GM12892 (cell line): ENCODE measurements at regions not wholly inside any gene's neighbourhood (a gene's known extent, or its start where the extent isn't known, plus 50 kb on each side); places are given as distances from the start of the nearest gene placed in this dataset.

Experiments used
- DNase-seq: peaks from one replicate; pipeline ENCODE4 v3.0.0; 2011; ENCODE audit not compliant: insufficient read length
- FAIRE-seq: peaks from 2 replicates; lab custom pipeline; 2011; peaks lifted over from hg19 to GRCh38; lab: Jason Lieb, UNC
- POLR2A ChIP-seq: IDR thresholded peaks from 2 replicates; pipeline ENCODE4 v1.6.1; 2011; ENCODE audit warnings: low read depth, low read length, control low read depth
- POLR2AphosphoS5 ChIP-seq: IDR thresholded peaks from 2 replicates; pipeline ENCODE4 v1.6.1; 2011; ENCODE audit warnings: low read depth, low read length, control low read depth
- TAF1 ChIP-seq: IDR thresholded peaks from 2 replicates; pipeline ENCODE4 v1.6.1; 2011; ENCODE audit warnings: low read depth, mild to moderate bottlenecking, control low read depth, low read length, borderline replicate concordance

DNA sequence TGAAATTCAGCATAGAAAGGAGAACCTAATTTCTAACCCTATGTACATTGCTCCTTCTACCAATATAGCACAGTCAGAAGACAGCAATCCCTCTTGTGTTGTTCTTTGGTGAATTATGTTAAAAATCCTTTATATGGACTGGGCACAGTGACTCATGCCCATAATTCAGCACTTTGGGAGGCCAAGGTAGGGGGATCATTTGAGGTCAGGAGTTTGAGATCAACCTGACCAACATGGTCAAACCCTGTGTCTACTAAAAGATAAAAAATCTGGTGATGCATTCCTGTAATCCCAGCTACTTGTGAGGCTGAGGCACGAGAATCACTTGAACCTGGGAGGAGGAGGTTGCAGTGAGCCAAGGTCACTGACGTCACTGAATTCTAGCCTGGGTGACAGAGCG is 195.6 kb downstream of the TMX3 start:
- no peak for FAIRE-seq
- TF ChIP-seq POLR2A: no peak
- no peak for TF ChIP-seq TAF1
- TF ChIP-seq POLR2AphosphoS5: no peak
- DNase-seq: no peak

DNA sequence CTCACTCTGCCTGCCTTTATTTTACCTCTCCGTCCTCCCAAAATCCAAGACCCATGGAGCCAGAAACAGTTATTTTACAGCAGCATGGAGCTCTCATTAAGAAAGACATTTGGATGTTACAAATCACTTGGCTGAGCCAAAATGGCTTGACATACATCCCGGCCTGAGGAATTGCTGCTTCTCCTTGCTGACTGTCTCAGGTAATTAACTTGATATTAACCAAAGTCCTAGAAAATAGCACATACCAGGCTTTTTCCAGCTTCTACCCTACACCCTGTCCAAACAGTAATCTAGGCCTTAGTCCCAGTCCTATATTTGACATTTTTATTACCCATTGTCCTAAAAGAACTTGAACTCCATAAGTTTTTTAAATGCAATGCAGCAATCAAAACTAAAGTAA is 205.0 kb downstream of the TMX3 start:
- DNase-seq (no peak), FAIRE-seq (no peak)
- TF ChIP-seq POLR2A: no peak
- no peak for TF ChIP-seq POLR2AphosphoS5

DNA sequence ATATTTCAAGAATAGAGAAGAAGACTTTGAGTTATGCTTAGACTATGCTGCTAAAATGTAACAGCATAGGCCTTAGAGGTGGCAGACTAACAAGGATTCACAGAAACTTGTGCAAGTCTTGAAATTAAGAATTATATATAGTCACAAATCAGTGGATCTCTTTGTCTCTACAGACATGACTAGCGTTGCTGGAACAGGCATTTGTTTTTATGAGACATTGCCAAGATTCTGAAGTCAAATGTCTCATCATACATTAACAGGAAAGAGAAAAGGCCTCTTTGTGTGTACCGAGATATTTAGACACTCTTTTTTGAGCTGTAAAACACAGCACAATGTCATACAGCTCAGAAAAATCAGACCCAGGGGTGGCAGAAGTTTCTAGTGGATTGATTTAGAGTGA is 207.1 kb downstream of the TMX3 start:
- FAIRE-seq (no peak), DNase-seq (no peak)
- TF ChIP-seq TAF1: no peak
- TF ChIP-seq POLR2A: no peak

DNA sequence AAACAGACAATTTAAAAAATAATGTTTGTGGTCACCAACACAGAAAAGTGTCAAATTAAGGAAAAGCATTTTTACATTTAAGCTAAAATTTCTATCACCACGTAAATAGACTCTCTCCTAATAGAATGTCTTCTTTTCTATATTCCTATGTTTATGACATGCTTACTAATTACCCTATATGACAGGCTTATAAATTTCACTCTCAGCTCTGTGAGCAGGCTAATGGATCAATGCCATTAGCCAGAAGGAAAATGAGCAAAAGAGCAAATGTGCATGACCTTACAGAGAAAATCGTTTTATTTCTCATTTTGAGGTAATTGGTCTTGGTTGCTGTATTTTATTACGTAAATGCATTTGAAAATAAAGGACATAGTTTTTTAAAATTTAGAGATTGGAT is 209.7 kb downstream of the TMX3 start:
- no peak for TF ChIP-seq TAF1
- no peak for TF ChIP-seq POLR2AphosphoS5
- TF ChIP-seq POLR2A: no peak
- no peak for DNase-seq
- FAIRE-seq: no peak

DNA sequence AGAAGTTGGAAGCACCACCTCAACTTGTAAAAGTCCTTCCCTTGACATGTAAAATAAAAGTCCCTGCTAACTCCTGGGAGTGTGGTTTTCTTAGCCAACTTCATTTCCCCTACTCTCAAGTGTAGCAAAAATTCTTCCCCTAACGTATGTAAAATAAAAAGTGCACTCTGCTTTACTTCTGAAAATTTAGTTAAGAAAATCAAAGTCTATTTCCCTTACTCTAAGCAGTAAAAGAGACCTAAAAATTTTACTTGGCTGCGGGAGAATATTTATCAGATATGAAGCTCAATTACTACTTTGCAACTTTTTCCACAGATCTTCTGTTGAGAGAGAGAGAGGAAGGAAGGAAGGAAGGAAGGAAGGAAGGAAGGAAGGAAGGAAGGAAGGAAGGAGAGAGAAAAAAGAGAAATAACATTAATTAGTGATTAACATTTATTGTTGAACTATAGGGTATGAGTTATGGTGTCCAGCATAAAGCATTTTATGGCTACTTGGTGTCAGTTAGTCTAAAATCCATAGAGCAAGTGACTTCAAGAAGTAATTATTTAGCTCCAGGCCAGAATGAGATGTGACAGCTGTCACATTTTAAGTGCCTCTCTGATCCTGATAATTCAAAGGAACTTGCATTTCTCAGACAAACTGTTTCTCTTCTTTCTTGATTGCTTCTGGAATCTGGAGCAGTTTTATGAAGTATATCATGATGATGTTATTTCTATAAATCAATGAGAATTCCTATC is 210.3 kb downstream of the TMX3 start:
- no peak for FAIRE-seq
- no peak for DNase-seq

DNA sequence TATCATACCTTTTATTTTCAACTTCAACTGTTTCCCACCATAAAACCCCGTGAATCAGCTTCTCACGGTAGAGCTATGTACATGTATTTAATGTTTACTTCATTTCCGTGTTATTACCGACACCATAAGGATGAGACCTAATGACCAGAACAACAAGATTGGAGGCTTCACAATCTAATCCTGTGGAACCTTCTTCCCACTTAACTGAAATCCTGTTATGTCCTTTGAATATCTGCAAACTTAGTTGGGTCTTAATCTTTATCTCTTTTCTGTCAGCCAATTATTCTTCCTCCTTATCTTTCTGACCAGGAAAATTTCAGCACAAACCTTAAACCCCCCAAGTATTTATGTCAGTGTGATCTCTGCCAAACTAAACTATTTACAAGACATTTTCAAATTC is 214.4 kb downstream of the TMX3 start:
- FAIRE-seq: no peak
- no peak for TF ChIP-seq TAF1
- no peak for DNase-seq

More for the DNA sequence above, 210.3 kb downstream of the TMX3 start:
- TF ChIP-seq TAF1 (no peak), POLR2AphosphoS5 (no peak), POLR2A (no peak)

DNA sequence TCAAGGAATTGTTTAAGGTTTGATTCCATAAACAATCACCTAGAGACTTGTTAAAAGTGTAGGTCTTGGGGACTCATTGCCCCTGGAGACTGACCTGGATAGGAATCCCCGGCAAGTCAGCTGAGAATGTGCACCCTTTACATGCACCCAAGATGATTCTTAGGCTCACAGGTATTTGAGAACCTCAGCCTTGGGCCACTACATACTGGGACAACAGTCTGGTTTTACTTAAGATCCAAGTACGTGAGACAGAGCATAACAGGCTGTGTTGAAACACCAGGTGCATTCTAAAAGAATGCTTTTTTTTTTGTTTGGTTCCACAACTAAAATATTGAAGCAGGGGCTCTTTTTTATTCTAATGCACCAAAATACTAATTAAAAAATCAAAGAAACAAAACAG is 215.8 kb downstream of the TMX3 start:
- TF ChIP-seq POLR2A (no peak), POLR2AphosphoS5 (no peak), TAF1 (no peak)
- DNase-seq (no peak), FAIRE-seq (no peak)

DNA sequence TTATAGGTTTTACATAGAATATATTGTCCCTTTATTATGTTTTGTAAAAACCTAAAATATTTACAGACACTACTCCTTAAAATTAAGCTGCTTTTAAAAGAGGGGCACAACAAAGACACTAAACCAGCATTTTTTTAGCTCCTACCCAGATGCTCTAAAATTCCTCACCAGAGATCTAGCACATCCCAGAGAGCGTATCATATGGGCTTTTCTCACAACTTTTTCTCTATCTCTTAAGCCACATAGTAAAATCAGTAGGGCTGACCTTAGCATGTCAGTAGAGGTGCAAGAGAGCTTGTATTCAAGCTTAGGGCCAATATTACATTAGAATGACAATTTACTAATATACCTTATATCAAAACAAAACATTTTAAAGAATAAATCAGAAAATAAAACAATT is 216.3 kb downstream of the TMX3 start:
- no peak for FAIRE-seq
- TF ChIP-seq POLR2AphosphoS5: no peak
- no peak for TF ChIP-seq POLR2A
- no peak for TF ChIP-seq TAF1

DNA sequence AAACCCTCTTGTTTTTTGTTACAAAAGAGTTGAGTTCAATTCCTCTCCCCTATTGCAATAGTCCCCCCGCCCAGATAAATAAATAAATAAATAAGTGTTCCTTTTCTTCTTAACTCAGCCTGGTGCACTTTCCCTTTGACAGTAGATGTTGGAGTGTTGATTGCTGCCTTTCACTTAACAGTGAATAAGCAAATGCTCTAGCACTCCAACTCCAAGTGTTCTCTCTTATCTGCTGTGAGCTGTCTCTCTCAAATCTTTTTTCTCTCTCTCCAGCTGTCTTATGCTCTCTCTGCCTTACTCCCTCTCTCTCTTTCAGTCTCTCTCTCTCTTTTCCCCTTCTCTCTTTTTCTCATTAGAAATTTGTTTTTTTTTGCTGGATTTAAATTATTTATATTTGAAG is 216.7 kb downstream of the TMX3 start:
- DNase-seq: no peak
- FAIRE-seq: no peak
- TF ChIP-seq TAF1 (no peak), POLR2AphosphoS5 (no peak)

More for the DNA sequence above, 216.3 kb downstream of the TMX3 start:
- no peak for DNase-seq

DNA sequence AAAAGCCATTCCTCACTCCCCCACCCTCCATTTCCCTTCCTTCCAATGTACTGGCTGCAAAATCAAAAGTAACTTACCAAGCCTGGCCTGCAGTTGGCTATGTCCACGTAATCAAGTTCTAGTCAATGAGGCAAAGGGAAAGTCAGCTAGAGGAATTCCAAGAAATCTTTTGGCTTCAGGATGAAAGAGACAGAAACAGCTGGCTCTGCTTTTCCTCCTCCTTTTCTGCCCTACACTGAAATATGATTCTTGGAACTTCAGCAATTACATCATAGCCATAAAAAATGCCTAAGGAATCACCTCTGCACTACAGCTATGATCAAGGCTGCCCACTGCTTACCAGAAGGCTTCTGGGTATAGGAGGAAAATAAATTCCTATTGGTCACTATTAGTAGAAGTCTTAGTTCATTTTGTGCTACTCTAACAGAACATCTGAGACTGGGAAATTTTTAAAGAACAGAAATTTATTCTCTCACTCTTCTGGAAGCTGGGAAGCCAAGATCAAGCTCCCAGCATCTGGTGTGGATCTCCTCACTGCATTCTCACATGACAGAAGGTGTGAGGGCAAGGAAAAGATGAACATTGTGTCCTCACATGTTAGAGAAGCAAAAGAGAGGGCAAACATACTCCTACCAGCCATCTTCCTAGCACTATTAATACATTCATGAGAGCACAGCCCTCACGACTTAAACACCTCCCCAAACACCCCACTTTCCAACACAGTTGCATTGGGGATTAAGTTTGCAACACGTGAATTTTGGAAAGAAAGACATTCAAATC is 219.9 kb downstream of the TMX3 start:
- FAIRE-seq (no peak), DNase-seq (no peak)
- TF ChIP-seq POLR2AphosphoS5: no peak
- no peak for TF ChIP-seq POLR2A
- TF ChIP-seq TAF1: no peak

DNA sequence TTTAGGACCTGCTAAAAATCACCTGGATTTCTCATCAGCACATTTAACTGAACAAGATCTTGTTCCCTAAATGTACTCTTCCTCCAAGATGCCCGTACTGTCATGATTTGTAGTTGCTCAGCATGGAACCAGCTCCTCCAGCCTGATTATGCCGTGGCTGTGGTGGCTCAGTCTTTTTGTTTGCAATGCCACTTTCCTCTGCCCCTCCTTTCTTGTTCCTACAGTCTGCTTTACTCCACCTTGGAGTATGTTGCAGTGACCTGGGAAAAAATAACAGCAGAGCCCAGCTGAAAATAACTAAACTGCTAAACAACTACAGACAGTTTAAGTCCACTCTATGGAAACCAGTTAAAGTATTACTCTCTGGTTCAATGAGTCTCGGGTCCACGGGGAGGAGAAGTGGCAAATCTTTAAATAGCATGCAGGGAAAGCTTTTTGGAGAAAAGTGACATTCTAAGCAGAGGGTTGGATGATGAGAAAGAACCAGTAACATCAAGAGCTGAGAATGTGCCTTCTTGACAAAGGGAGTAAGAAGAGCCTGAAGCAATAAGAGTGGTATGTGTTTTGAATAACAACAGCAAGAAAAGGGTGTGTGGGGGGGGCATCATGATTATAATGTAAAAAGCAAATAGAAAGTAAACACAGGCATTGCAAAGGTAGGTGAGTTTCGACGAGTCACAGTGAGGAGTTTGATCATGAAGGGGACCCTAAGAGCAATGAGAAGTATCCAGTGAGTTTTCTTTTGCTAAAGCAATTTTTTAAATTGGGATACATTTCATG is 225.7 kb downstream of the TMX3 start:
- TF ChIP-seq POLR2A: no peak
- TF ChIP-seq TAF1: no peak
- no peak for TF ChIP-seq POLR2AphosphoS5
- FAIRE-seq (no peak), DNase-seq (no peak)
